HFF-Myc (cell line): ENCODE measurements at regions not wholly inside any gene's neighbourhood (a gene's known extent, or its start where the extent isn't known, plus 50 kb on each side); places are given as distances from the start of the nearest gene placed in this dataset.

Experiments
- DNase-seq: peaks from one replicate; pipeline ENCODE4 v3.0.0-alpha.2; 2011; ENCODE audit warnings: low read depth; ENCODE audit errors: extremely low read depth
- H3K4me3 ChIP-seq: replicated peaks from 2 replicates; pipeline ENCODE4 v1.5.1; 2011; ENCODE audit warnings: low read depth, mild to moderate bottlenecking, control low read depth, low read length
- TF ChIP-seq, protein P1 (sequence below): IDR thresholded peaks from 2 replicates; pipeline ENCODE4 v1.5.1; 2012; ENCODE audit warnings: mild to moderate bottlenecking, low read depth, low read length, control low read depth; ENCODE audit errors: missing control alignments

DNA sequence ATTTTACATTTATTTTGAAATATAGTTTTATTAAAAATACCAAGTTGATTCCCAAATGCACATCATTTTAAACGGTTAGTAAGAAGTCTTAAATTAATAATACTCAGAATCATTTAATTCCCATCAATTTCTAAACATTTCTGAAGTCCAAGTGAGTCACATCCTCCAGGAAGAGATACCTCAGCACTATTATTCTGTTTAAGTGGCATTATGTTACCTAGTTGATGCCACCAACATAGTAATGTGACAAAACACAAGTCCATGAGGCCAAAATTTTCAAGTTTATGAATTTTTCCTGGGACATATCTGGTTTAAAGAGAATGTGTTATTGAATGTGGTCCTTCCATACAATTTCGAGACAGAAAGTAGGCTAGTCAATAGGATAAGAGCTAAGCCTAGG lies 1348.3 kb upstream of the CDH9 start:
- TF ChIP-seq, protein P1, sequence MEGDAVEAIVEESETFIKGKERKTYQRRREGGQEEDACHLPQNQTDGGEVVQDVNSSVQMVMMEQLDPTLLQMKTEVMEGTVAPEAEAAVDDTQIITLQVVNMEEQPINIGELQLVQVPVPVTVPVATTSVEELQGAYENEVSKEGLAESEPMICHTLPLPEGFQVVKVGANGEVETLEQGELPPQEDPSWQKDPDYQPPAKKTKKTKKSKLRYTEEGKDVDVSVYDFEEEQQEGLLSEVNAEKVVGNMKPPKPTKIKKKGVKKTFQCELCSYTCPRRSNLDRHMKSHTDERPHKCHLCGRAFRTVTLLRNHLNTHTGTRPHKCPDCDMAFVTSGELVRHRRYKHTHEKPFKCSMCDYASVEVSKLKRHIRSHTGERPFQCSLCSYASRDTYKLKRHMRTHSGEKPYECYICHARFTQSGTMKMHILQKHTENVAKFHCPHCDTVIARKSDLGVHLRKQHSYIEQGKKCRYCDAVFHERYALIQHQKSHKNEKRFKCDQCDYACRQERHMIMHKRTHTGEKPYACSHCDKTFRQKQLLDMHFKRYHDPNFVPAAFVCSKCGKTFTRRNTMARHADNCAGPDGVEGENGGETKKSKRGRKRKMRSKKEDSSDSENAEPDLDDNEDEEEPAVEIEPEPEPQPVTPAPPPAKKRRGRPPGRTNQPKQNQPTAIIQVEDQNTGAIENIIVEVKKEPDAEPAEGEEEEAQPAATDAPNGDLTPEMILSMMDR: no peak
- no peak overlapping the region for H3K4me3 ChIP-seq
- no peak for DNase-seq

DNA sequence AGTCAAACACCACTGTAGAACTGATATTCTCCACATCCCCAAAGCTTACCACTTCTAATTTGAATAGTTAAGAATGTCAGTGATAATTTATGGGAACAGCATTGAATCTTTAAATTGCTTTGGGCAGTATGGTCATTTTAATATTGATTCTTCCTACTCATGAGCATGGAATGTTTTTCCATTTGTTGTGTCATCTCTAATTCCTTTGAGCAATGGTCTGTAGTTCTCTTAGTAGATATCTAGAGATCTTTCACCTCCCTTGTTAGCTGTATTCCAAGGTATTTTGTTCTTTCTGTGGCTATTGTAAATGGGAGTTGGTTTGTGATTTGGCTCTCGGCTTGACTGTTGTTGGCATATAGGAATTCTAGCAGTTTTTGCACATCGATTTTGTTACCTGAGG lies 1341.8 kb upstream of the CDH9 start:
- no peak for DNase-seq
- TF ChIP-seq, protein P1: no peak
- H3K4me3 ChIP-seq: no peak overlapping the region

DNA sequence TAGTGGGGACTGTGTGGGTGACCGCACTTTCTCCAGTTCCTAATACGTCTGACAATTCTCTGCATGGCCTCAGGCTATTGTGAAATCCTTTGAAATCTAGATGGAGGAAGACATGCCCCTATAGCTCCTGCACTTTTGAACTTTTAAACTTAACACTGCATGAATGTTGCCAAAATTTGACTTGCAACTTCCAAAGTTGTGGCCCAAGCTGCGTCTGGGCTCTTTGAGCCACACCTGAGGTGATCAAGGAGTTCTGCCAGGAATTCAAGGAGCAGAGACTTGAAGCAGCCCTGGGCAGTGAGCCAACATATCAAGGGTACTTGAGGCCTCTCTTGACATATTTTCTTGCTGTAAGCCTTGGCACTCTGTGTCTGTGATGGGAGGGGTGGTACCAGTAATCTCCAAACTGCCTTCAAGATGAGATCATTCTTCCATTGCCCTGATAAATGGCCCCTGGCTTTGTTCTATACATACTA lies 1336.1 kb upstream of the CDH9 start:
- H3K4me3 ChIP-seq: no peak overlapping the region
- TF ChIP-seq, protein P1: no peak
- DNase-seq: no peak

DNA sequence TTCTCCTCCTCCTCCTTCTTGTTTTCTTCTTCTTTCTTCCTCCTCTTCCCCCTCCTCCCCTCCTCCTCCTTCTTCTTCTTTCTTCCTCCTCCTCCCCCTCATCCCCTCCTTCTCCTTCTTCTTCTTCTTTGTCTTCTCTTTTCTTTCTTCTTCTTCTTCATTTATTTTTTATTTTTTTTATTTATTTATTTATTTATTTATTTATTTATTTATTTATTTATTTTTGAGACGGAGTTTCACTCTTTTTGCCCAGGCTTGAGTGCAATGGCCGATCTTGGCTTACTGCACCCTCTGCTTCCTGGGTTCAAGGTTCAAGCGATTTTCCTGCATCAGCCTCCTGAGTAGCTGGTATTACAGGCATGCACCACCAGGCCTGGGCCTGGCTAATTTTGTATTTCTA lies 1332.5 kb upstream of the CDH9 start:
- H3K4me3 ChIP-seq: no peak overlapping the region
- TF ChIP-seq, protein P1: no peak
- no peak for DNase-seq

DNA sequence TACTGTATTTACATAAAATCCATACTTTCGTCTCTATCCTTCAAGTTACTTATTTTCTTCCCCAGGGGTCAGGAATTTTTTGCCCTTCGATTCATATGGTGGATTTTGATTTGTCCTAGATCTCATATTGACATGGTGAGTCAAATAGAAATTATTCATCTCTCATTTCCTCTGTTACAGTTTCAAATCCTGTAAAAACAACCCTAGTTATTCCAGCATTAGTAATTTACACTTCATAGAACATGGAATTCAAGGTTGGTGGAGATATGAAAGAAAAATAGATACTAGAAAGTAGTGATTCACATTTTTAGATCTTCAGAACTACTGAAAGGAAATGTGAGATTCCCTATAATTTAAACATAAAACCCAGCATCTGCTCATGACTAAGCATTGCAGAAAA lies 1331.0 kb upstream of the CDH9 start:
- no peak overlapping the region for H3K4me3 ChIP-seq
- DNase-seq: no peak
- TF ChIP-seq, protein P1: no peak

DNA sequence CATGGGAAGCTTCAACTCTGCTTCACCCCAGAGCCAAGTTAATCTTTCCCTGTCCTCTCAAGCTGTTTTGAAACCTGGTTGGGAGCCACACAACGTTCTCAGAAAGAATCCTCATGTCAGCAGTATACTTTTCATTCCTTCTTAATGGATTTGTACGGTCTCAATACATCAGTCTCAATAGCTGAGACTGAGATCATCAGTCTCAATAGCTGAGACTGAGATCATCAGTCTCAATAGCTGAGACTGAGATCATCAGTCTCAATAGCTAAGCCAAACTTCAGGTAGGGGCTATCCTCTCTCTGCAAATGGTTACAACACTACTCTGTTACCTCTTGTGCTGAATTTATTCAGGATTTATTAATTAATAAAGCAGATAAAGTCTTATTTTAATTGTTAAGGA lies 1317.4 kb upstream of the CDH9 start:
- TF ChIP-seq, protein P1: no peak
- H3K4me3 ChIP-seq: no peak overlapping the region
- no peak for DNase-seq

DNA sequence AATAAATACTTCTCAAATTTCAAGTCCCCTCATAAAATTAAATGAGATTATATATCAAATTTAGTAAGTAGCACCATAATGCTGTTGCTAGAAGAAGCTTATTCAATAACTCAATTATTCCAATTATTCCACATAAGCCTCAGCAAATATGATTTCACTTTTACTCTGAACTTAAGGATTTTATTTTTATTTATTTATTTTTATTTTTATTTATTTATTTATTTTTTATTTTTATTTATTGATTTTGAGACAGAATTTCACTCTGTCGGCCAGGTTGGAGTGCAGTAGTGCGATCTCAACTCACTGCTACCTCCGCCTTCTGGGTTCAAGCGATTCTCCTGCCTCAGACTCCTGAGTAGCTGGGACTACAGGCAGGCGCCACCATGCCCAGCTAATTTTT lies 1308.3 kb upstream of the CDH9 start:
- TF ChIP-seq, protein P1: no peak
- no peak overlapping the region for H3K4me3 ChIP-seq
- no peak for DNase-seq
